ENCODE measurements at regions not wholly inside any gene's neighbourhood (a gene's known extent, or its start where the extent isn't known, plus 50 kb on each side); places are given as distances from the start of the nearest gene placed in this dataset.

- DNase-seq, result no peak
Measured at GRCh38 chr19:46945694-46946489, 73.7 kb upstream of the NPAS1 start.

GRCh38 chr19:46946611-46947238 is 72.9 kb upstream of the NPAS1 start:
- no peak for DNase-seq

- no peak for DNase-seq
Measured at GRCh38 chr19:46947866-46948265, 71.8 kb upstream of the NPAS1 start.

GRCh38 chr19:46950526-46951170 is 69.0 kb upstream of the NPAS1 start:
- DNase-seq, result no peak

GRCh38 chr19:46951171-46951986 is 68.3 kb upstream of the NPAS1 start:
- peak; percentile 73 for DNase-seq

- DNase-seq, result no peak
Measured at GRCh38 chr19:46952874-46953273, 66.8 kb upstream of the NPAS1 start.

GRCh38 chr19:46953955-46954501 is 65.6 kb upstream of the NPAS1 start:
- no peak for DNase-seq

GRCh38 chr19:46954502-46954992 is 65.1 kb upstream of the NPAS1 start:
- no peak for DNase-seq

GRCh38 chr19:46954993-46955812 is 64.4 kb upstream of the NPAS1 start:
- DNase-seq, result peak; percentile 77

GRCh38 chr19:46955813-46956371 is 63.7 kb upstream of the NPAS1 start:
- no peak for DNase-seq

- no peak for DNase-seq
Measured at GRCh38 chr19:46958532-46958931, 61.1 kb upstream of the NPAS1 start.

- no peak for DNase-seq
Measured at GRCh38 chr19:46959894-46960556, 59.6 kb upstream of the NPAS1 start.

GRCh38 chr19:46962030-46962570 is 57.5 kb upstream of the NPAS1 start:
- no peak for DNase-seq

- DNase-seq, result no peak
Measured at GRCh38 chr19:46963093-46963734, 56.4 kb upstream of the NPAS1 start.

GRCh38 chr19:46967578-46968032 is 52.0 kb upstream of the NPAS1 start:
- DNase-seq, result peak; percentile 67

Data from activated effector memory CD4-positive, alpha-beta T cell treated with anti-CD3 and anti-CD28 coated beads, Interleukin-2, amount 50 U/mL, for 16 hours (primary cell).